K562 (cell line): ENCODE measurements at regions not wholly inside any gene's neighbourhood (a gene's known extent, or its start where the extent isn't known, plus 50 kb on each side); places are given as distances from the start of the nearest gene placed in this dataset.

Experiments used
- DACH1 ChIP-seq: fragments of 450-650 bp; IDR thresholded peaks from 2 replicates; pipeline ENCODE4 v1.6.1; 2018; ENCODE audit not compliant: partially characterized antibody
- GATA2 ChIP-seq: sonication (generic); formaldehyde crosslinking; IDR thresholded peaks from 2 replicates; pipeline ENCODE4 v1.4.0; 2020; ENCODE audit warnings: mild to moderate bottlenecking, missing genetic modification reagents
- HEY1 ChIP-seq: fragments of 250-450 bp; sonication (Bioruptor Pico); IDR thresholded peaks from 2 replicates; pipeline ENCODE4 v1.5.0; 2020; ENCODE audit warnings: mild to moderate bottlenecking, moderate library complexity, borderline replicate concordance
- ZBTB8A ChIP-seq: fragments of 450-650 bp; IDR thresholded peaks from 2 replicates; pipeline ENCODE4 v1.6.1; 2018; ENCODE audit warnings: mild to moderate bottlenecking, moderate library complexity; ENCODE audit not compliant: partially characterized antibody
- TF ChIP-seq, protein P1 (sequence below): fragments of 200-600 bp; sonication (generic); IDR thresholded peaks from one replicate; pipeline ENCODE4 v1.6.1; 2012; ENCODE audit warnings: mild to moderate bottlenecking, low read depth, low read length, inconsistent platforms

DNA sequence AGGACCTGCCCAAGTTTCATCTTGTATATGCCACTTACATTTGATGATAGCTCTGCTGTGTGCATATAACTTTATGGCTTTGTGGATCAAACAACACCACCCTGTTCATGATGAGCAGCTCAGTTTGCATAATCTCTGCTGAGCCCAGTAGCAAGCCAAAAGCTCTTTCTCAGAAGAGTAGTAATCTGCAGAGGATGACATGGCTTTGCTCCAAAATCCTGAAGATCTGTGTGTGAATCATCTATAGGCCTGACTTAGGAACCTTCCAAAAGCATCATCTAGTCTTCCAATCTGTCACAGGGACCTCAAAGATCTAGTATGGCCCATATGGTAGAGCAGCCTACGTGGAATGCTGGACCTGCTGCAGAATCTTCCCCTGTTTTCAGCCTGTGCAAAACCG, 394.6 kb downstream of the PSAT1 start (continued):
- TF ChIP-seq, protein P1, sequence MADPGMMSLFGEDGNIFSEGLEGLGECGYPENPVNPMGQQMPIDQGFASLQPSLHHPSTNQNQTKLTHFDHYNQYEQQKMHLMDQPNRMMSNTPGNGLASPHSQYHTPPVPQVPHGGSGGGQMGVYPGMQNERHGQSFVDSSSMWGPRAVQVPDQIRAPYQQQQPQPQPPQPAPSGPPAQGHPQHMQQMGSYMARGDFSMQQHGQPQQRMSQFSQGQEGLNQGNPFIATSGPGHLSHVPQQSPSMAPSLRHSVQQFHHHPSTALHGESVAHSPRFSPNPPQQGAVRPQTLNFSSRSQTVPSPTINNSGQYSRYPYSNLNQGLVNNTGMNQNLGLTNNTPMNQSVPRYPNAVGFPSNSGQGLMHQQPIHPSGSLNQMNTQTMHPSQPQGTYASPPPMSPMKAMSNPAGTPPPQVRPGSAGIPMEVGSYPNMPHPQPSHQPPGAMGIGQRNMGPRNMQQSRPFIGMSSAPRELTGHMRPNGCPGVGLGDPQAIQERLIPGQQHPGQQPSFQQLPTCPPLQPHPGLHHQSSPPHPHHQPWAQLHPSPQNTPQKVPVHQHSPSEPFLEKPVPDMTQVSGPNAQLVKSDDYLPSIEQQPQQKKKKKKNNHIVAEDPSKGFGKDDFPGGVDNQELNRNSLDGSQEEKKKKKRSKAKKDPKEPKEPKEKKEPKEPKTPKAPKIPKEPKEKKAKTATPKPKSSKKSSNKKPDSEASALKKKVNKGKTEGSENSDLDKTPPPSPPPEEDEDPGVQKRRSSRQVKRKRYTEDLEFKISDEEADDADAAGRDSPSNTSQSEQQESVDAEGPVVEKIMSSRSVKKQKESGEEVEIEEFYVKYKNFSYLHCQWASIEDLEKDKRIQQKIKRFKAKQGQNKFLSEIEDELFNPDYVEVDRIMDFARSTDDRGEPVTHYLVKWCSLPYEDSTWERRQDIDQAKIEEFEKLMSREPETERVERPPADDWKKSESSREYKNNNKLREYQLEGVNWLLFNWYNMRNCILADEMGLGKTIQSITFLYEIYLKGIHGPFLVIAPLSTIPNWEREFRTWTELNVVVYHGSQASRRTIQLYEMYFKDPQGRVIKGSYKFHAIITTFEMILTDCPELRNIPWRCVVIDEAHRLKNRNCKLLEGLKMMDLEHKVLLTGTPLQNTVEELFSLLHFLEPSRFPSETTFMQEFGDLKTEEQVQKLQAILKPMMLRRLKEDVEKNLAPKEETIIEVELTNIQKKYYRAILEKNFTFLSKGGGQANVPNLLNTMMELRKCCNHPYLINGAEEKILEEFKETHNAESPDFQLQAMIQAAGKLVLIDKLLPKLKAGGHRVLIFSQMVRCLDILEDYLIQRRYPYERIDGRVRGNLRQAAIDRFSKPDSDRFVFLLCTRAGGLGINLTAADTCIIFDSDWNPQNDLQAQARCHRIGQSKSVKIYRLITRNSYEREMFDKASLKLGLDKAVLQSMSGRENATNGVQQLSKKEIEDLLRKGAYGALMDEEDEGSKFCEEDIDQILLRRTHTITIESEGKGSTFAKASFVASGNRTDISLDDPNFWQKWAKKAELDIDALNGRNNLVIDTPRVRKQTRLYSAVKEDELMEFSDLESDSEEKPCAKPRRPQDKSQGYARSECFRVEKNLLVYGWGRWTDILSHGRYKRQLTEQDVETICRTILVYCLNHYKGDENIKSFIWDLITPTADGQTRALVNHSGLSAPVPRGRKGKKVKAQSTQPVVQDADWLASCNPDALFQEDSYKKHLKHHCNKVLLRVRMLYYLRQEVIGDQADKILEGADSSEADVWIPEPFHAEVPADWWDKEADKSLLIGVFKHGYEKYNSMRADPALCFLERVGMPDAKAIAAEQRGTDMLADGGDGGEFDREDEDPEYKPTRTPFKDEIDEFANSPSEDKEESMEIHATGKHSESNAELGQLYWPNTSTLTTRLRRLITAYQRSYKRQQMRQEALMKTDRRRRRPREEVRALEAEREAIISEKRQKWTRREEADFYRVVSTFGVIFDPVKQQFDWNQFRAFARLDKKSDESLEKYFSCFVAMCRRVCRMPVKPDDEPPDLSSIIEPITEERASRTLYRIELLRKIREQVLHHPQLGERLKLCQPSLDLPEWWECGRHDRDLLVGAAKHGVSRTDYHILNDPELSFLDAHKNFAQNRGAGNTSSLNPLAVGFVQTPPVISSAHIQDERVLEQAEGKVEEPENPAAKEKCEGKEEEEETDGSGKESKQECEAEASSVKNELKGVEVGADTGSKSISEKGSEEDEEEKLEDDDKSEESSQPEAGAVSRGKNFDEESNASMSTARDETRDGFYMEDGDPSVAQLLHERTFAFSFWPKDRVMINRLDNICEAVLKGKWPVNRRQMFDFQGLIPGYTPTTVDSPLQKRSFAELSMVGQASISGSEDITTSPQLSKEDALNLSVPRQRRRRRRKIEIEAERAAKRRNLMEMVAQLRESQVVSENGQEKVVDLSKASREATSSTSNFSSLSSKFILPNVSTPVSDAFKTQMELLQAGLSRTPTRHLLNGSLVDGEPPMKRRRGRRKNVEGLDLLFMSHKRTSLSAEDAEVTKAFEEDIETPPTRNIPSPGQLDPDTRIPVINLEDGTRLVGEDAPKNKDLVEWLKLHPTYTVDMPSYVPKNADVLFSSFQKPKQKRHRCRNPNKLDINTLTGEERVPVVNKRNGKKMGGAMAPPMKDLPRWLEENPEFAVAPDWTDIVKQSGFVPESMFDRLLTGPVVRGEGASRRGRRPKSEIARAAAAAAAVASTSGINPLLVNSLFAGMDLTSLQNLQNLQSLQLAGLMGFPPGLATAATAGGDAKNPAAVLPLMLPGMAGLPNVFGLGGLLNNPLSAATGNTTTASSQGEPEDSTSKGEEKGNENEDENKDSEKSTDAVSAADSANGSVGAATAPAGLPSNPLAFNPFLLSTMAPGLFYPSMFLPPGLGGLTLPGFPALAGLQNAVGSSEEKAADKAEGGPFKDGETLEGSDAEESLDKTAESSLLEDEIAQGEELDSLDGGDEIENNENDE = no peak
- TF ChIP-seq HEY1 (CRISPR knock-in tag) = no peak
- TF ChIP-seq DACH1 = no peak
- TF ChIP-seq GATA2 (CRISPR knock-in tag) = no peak
- TF ChIP-seq ZBTB8A = no peak
